ENCODE measurements at regions not wholly inside any gene's neighbourhood (a gene's known extent, or its start where the extent isn't known, plus 50 kb on each side); places are given as distances from the start of the nearest gene placed in this dataset.

GRCh38 chr10:123381224-123381623 lies 227.0 kb downstream of the BUB3 start:
- no peak overlapping the region for H3K4me3 ChIP-seq (ENCODE audit: low read depth, low read length)
- no peaks in the 10 kb centered on the region for H3K36me3 ChIP-seq (ENCODE audit: control insufficient read depth, insufficient read depth, low read length)
- FAIRE-seq: peak; percentile 13
- no peak for TF ChIP-seq CTCF (IDR thresholded peaks at IDR 0.05; ENCODE audit: insufficient read depth, low read length, severe bottlenecking)
- DNase-seq (ENCODE audit: low read depth): peak; percentile 83
- H3K27me3 ChIP-seq (ENCODE audit: control insufficient read depth, insufficient read depth, low read length): no peaks in the 10 kb centered on the region

- DNase-seq (ENCODE audit: low read depth): no peak
- H3K4me3 ChIP-seq (ENCODE audit: low read depth, low read length): no peak overlapping the region
- FAIRE-seq: peak; percentile 66
- no peak for TF ChIP-seq CTCF (IDR thresholded peaks at IDR 0.05; ENCODE audit: insufficient read depth, low read length, severe bottlenecking)
- no peaks in the 10 kb centered on the region for H3K36me3 ChIP-seq (ENCODE audit: control insufficient read depth, insufficient read depth, low read length)
- H3K27me3 ChIP-seq (ENCODE audit: control insufficient read depth, insufficient read depth, low read length): no peaks in the 10 kb centered on the region
Observed at GRCh38 chr10:123382491-123382890, 228.3 kb downstream of the BUB3 start.

GRCh38 chr10:123385508-123386080 lies 231.4 kb downstream of the BUB3 start:
- DNase-seq (ENCODE audit: low read depth): no peak
- no peak for TF ChIP-seq CTCF (IDR thresholded peaks at IDR 0.05; ENCODE audit: insufficient read depth, low read length, severe bottlenecking)
- no peak for FAIRE-seq
- no peaks in the 10 kb centered on the region for H3K36me3 ChIP-seq (ENCODE audit: control insufficient read depth, insufficient read depth, low read length)
- no peak overlapping the region for H3K4me3 ChIP-seq (ENCODE audit: low read depth, low read length)
- no peaks in the 10 kb centered on the region for H3K27me3 ChIP-seq (ENCODE audit: control insufficient read depth, insufficient read depth, low read length)

- no peak overlapping the region for H3K4me3 ChIP-seq (ENCODE audit: low read depth, low read length)
- no peaks in the 10 kb centered on the region for H3K36me3 ChIP-seq (ENCODE audit: control insufficient read depth, insufficient read depth, low read length)
- FAIRE-seq (no peak), DNase-seq (ENCODE audit: low read depth) (no peak)
- TF ChIP-seq CTCF (IDR thresholded peaks at IDR 0.05; ENCODE audit: insufficient read depth, low read length, severe bottlenecking): no peak
- no peaks in the 10 kb centered on the region for H3K27me3 ChIP-seq (ENCODE audit: control insufficient read depth, insufficient read depth, low read length)
Observed at GRCh38 chr10:123389520-123389919, 235.3 kb downstream of the BUB3 start.

GRCh38 chr10:123390332-123390731 lies 236.1 kb downstream of the BUB3 start:
- DNase-seq (ENCODE audit: low read depth) (no peak), FAIRE-seq (no peak)
- Histone ChIP-seq H3K27me3 (ENCODE audit: control insufficient read depth, insufficient read depth, low read length) (no peaks in the 10 kb centered on the region), H3K36me3 (ENCODE audit: control insufficient read depth, insufficient read depth, low read length) (no peaks in the 10 kb centered on the region), H3K4me3 (ENCODE audit: low read depth, low read length) (no peak overlapping the region)
- TF ChIP-seq CTCF (IDR thresholded peaks at IDR 0.05; ENCODE audit: insufficient read depth, low read length, severe bottlenecking): no peak

- TF ChIP-seq CTCF (IDR thresholded peaks at IDR 0.05; ENCODE audit: insufficient read depth, low read length, severe bottlenecking): no peak
- no peaks in the 10 kb centered on the region for H3K36me3 ChIP-seq (ENCODE audit: control insufficient read depth, insufficient read depth, low read length)
- DNase-seq (ENCODE audit: low read depth) (no peak), FAIRE-seq (no peak)
- no peak overlapping the region for H3K4me3 ChIP-seq (ENCODE audit: low read depth, low read length)
- H3K27me3 ChIP-seq (ENCODE audit: control insufficient read depth, insufficient read depth, low read length): no peaks in the 10 kb centered on the region
Observed at GRCh38 chr10:123390874-123391273, 236.7 kb downstream of the BUB3 start.
